Renal cortex interstitium (tissue), 11 donors: ENCODE measurements at regions not wholly inside any gene's neighbourhood (a gene's known extent, or its start where the extent isn't known, plus 50 kb on each side); places are given as distances from the start of the nearest gene placed in this dataset.

Experiments used
- DNase-seq, 11 donors: peaks; one replicate each; pipeline ENCODE4 v3.0.0-alpha.2; 2013; ENCODE audit warnings: low read depth in 9 of 11, low spot score in 4 of 11; ENCODE audit errors: extremely low read depth in 1 of 11

GRCh38 chr5:133818869-133819600, 149.4 kb downstream of the C5orf15 start:
- DNase-seq = no peak

GRCh38 chr5:133818031-133818431, 150.4 kb downstream of the C5orf15 start:
- no peak for DNase-seq

GRCh38 chr5:133817456-133817855, 151.0 kb downstream of the C5orf15 start:
- DNase-seq = no peak

GRCh38 chr5:133816791-133817190, 151.6 kb downstream of the C5orf15 start:
- no peak for DNase-seq

- DNase-seq = no peak
Measured at GRCh38 chr5:133814152-133814551, 154.3 kb downstream of the C5orf15 start.

- no peak for DNase-seq
Measured at GRCh38 chr5:133811168-133811567, 157.3 kb downstream of the C5orf15 start.

- no peak for DNase-seq
Measured at GRCh38 chr5:133809801-133810200, 158.6 kb downstream of the C5orf15 start.

GRCh38 chr5:133807348-133807747, 161.1 kb downstream of the C5orf15 start:
- no peak for DNase-seq

GRCh38 chr5:133806847-133807246, 161.6 kb downstream of the C5orf15 start:
- DNase-seq = no peak

- no peak for DNase-seq
Measured at GRCh38 chr5:133801955-133802751, 166.3 kb downstream of the C5orf15 start.

GRCh38 chr5:133801431-133801830, 167.0 kb downstream of the C5orf15 start:
- DNase-seq = no peak

GRCh38 chr5:133799571-133800237, 168.7 kb downstream of the C5orf15 start:
- DNase-seq = no peak

GRCh38 chr5:133797167-133797566, 171.3 kb downstream of the C5orf15 start:
- no peak for DNase-seq

GRCh38 chr5:133796186-133796585, 172.2 kb downstream of the C5orf15 start:
- DNase-seq = no peak

GRCh38 chr5:133794771-133795415, 173.5 kb downstream of the C5orf15 start:
- no peak for DNase-seq

- DNase-seq = no peak
Measured at GRCh38 chr5:133793756-133794465, 174.5 kb downstream of the C5orf15 start.

GRCh38 chr5:133792655-133793054, 175.8 kb downstream of the C5orf15 start:
- no peak for DNase-seq

GRCh38 chr5:133792024-133792423, 176.4 kb downstream of the C5orf15 start:
- DNase-seq = no peak

GRCh38 chr5:133790898-133791297, 177.5 kb downstream of the C5orf15 start:
- DNase-seq = no peak
